ENCODE measurements at regions not wholly inside any gene's neighbourhood (a gene's known extent, or its start where the extent isn't known, plus 50 kb on each side); places are given as distances from the start of the nearest gene placed in this dataset.

DNA sequence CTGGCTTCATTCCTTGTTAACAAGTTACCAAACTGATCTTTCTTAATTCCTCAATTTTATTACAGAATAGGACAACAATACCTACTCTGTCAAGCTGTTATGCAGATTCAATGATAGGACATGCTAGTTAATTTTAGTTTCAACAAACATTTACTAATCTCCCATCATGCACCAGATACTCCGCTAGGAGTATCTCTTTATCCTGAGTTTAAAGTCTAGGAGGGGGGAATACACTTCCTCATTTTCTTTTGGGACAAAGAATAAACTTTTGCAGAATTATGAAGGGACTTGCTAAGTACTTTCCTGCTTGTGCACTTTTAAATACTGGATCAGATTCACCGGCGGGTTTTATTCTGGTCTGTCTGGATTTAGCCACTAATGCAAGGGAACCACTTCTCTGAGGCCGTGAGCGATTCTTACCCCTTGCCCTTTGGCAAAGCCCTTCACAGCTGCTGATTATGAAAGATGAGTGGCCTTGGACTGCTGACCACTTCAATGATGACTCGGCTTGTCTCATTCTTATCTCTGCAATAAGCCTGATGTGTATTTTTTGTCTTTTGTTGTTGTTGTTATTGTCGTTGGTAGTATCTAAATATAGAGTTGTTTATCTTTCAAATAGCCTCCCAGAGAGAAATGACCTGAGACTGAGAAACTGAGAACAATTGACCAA, 73.9 kb downstream of the RMI1 start:
- TF ChIP-seq, protein P1, sequence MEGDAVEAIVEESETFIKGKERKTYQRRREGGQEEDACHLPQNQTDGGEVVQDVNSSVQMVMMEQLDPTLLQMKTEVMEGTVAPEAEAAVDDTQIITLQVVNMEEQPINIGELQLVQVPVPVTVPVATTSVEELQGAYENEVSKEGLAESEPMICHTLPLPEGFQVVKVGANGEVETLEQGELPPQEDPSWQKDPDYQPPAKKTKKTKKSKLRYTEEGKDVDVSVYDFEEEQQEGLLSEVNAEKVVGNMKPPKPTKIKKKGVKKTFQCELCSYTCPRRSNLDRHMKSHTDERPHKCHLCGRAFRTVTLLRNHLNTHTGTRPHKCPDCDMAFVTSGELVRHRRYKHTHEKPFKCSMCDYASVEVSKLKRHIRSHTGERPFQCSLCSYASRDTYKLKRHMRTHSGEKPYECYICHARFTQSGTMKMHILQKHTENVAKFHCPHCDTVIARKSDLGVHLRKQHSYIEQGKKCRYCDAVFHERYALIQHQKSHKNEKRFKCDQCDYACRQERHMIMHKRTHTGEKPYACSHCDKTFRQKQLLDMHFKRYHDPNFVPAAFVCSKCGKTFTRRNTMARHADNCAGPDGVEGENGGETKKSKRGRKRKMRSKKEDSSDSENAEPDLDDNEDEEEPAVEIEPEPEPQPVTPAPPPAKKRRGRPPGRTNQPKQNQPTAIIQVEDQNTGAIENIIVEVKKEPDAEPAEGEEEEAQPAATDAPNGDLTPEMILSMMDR (IDR thresholded peaks at IDR 0.05), result no peak
- TF ChIP-seq POLR2A (IDR thresholded peaks at IDR 0.05), result no peak

Data from uterus (tissue), 2 donors.